DND-41 (cell line): ENCODE measurements at regions not wholly inside any gene's neighbourhood (a gene's known extent, or its start where the extent isn't known, plus 50 kb on each side); places are given as distances from the start of the nearest gene placed in this dataset.

ENCODE experiments used
- EZH2 ChIP-seq: IDR thresholded peaks from 3 replicates; pipeline ENCODE4 v1.6.1; 2012; ENCODE audit warnings: borderline replicate concordance, low read depth, mild to moderate bottlenecking, moderate library complexity, low read length, inconsistent platforms; ENCODE audit not compliant: severe bottlenecking
- TF ChIP-seq, protein P1 (sequence below): IDR thresholded peaks from 2 replicates; pipeline ENCODE4 v1.5.1; 2012; ENCODE audit warnings: borderline replicate concordance, low read length, moderate library complexity, mild to moderate bottlenecking; ENCODE audit not compliant: poor library complexity, severe bottlenecking; ENCODE audit errors: extremely low read depth

- TF ChIP-seq EZH2: no peak
- TF ChIP-seq, protein P1, sequence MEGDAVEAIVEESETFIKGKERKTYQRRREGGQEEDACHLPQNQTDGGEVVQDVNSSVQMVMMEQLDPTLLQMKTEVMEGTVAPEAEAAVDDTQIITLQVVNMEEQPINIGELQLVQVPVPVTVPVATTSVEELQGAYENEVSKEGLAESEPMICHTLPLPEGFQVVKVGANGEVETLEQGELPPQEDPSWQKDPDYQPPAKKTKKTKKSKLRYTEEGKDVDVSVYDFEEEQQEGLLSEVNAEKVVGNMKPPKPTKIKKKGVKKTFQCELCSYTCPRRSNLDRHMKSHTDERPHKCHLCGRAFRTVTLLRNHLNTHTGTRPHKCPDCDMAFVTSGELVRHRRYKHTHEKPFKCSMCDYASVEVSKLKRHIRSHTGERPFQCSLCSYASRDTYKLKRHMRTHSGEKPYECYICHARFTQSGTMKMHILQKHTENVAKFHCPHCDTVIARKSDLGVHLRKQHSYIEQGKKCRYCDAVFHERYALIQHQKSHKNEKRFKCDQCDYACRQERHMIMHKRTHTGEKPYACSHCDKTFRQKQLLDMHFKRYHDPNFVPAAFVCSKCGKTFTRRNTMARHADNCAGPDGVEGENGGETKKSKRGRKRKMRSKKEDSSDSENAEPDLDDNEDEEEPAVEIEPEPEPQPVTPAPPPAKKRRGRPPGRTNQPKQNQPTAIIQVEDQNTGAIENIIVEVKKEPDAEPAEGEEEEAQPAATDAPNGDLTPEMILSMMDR: no peak
Observed at GRCh38 chr7:153022475-153023193, 263.1 kb downstream of the ACTR3B start.
